DOHH2 (cell line): ENCODE measurements at regions not wholly inside any gene's neighbourhood (a gene's known extent, or its start where the extent isn't known, plus 50 kb on each side); places are given as distances from the start of the nearest gene placed in this dataset.

Source experiments
- H3F3A ChIP-seq: fragments of 200-600 bp; sonication (generic), shearing (Covaris generic); 2 replicates; pipeline ENCODE4 v1.6.0; 2016; ENCODE audit warnings: antibody characterized with exemption, mild to moderate bottlenecking; ENCODE audit not compliant: control insufficient read depth, insufficient read depth
- H3K27ac ChIP-seq: fragments of 200-600 bp; sonication (generic); 2 replicates; pipeline ENCODE4 v1.5.1; 2014; ENCODE audit warnings: low read depth, mild to moderate bottlenecking, low read length, moderate library complexity
- H3K27me3 ChIP-seq: fragments of 200-600 bp; sonication (generic); 2 replicates; pipeline ENCODE4 v1.6.1; 2014; ENCODE audit warnings: mild to moderate bottlenecking, low read length, mixed read lengths; ENCODE audit not compliant: control insufficient read depth
- H3K36me3 ChIP-seq: fragments of 200-600 bp; sonication (generic); 2 replicates; pipeline ENCODE4 v1.6.1; 2014; ENCODE audit warnings: mild to moderate bottlenecking, low read length, moderate library complexity, mixed read lengths; ENCODE audit not compliant: control insufficient read depth
- H3K4me1 ChIP-seq: fragments of 200-600 bp; sonication (generic); 2 replicates; pipeline ENCODE4 v1.6.1; 2014; ENCODE audit warnings: mild to moderate bottlenecking, low read length, mixed read lengths; ENCODE audit not compliant: control insufficient read depth
- H3K4me2 ChIP-seq: fragments of 200-600 bp; sonication (generic); 2 replicates; pipeline ENCODE4 v1.6.0; 2014; ENCODE audit warnings: mild to moderate bottlenecking, low read length, moderate library complexity
- H3K4me3 ChIP-seq: fragments of 200-600 bp; sonication (generic); 2 replicates; pipeline ENCODE4 v1.5.1; 2014; ENCODE audit warnings: mild to moderate bottlenecking, low read length, mixed read lengths
- H3K79me2 ChIP-seq: fragments of 200-600 bp; sonication (generic); 2 replicates; pipeline ENCODE4 v1.6.1; 2014; ENCODE audit warnings: mild to moderate bottlenecking, low read length, mixed read lengths; ENCODE audit not compliant: control insufficient read depth
- H3K9me2 ChIP-seq: fragments of 200-600 bp; sonication (generic); replicated peaks from 2 replicates; pipeline ENCODE4 v1.6.1; 2014; ENCODE audit warnings: mild to moderate bottlenecking, low read length, mixed read lengths; ENCODE audit not compliant: control insufficient read depth
- H3K9me3 ChIP-seq: fragments of 200-600 bp; sonication (generic); 2 replicates; pipeline ENCODE4 v1.6.1; 2014; ENCODE audit warnings: antibody characterized with exemption, low read length, mixed read lengths; ENCODE audit not compliant: control insufficient read depth, insufficient read depth
- H4K20me1 ChIP-seq: fragments of 200-600 bp; sonication (generic); 2 replicates; pipeline ENCODE4 v1.6.0; 2014; ENCODE audit warnings: low read depth, mild to moderate bottlenecking, antibody characterized with exemption, low read length, moderate library complexity; ENCODE audit not compliant: control insufficient read depth, insufficient read depth
- EZH2phosphoT487 ChIP-seq: fragments of 200-600 bp; sonication (generic); IDR thresholded peaks from 2 replicates; pipeline ENCODE4 v1.6.1; 2017; ENCODE audit warnings: borderline replicate concordance, mild to moderate bottlenecking, antibody characterized with exemption, low read length, moderate library complexity, mixed read lengths
- TF ChIP-seq, protein P1 (sequence below): fragments of 200-600 bp; sonication (generic); IDR thresholded peaks from one replicate; pipeline ENCODE4 v1.5.1; 2014; ENCODE audit warnings: antibody characterized with exemption, mild to moderate bottlenecking, low read depth, low read length; ENCODE audit not compliant: poor library complexity, severe bottlenecking

DNA sequence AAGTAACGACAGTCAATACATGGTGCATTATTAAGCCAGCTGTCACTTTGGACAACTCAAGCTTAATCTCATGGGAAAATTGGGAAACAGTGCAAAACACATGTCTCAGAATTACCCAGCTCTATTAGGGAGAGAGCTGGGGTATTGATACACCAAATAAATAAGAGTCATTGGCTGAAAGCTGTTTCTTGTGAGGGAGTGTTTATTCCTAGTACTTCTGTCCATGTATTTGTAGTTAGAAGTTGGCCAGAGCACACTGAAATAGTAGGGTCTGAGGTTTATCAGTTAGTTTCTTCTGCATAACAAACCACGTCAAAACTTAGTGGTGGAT, 192.0 kb upstream of the RALGAPA2 start:
- Histone ChIP-seq H3K27me3 (no peaks in the 10 kb centered on the region), H3K9me3 (no peaks in the 10 kb centered on the region), H3K79me2 (no peaks in the 10 kb centered on the region), H3K4me1 (no peaks in the 10 kb centered on the region), H4K20me1 (no peaks in the 10 kb centered on the region), H3F3A (no peaks in the 10 kb centered on the region), H3K4me3 (no peak overlapping the region), H3K36me3 (no peaks in the 10 kb centered on the region), H3K4me2 (no peak overlapping the region), H3K27ac (no peak overlapping the region), H3K9me2 (no peaks in the 10 kb centered on the region)
- TF ChIP-seq, protein P1, sequence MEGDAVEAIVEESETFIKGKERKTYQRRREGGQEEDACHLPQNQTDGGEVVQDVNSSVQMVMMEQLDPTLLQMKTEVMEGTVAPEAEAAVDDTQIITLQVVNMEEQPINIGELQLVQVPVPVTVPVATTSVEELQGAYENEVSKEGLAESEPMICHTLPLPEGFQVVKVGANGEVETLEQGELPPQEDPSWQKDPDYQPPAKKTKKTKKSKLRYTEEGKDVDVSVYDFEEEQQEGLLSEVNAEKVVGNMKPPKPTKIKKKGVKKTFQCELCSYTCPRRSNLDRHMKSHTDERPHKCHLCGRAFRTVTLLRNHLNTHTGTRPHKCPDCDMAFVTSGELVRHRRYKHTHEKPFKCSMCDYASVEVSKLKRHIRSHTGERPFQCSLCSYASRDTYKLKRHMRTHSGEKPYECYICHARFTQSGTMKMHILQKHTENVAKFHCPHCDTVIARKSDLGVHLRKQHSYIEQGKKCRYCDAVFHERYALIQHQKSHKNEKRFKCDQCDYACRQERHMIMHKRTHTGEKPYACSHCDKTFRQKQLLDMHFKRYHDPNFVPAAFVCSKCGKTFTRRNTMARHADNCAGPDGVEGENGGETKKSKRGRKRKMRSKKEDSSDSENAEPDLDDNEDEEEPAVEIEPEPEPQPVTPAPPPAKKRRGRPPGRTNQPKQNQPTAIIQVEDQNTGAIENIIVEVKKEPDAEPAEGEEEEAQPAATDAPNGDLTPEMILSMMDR: no peak
- no peak for TF ChIP-seq EZH2phosphoT487

GRCh38 chr20:20903773-20904500, 191.5 kb upstream of the RALGAPA2 start:
- H3K9me2 ChIP-seq: no peaks in the 10 kb centered on the region
- no peaks in the 10 kb centered on the region for H3F3A ChIP-seq
- no peaks in the 10 kb centered on the region for H3K9me3 ChIP-seq
- no peak overlapping the region for H3K27ac ChIP-seq
- H3K27me3 ChIP-seq: no peaks in the 10 kb centered on the region
- H3K4me3 ChIP-seq: no peak overlapping the region
- H3K36me3 ChIP-seq: no peaks in the 10 kb centered on the region
- TF ChIP-seq EZH2phosphoT487: no peak
- TF ChIP-seq, protein P1: no peak
- no peaks in the 10 kb centered on the region for H3K4me1 ChIP-seq
- no peaks in the 10 kb centered on the region for H4K20me1 ChIP-seq
- no peak overlapping the region for H3K4me2 ChIP-seq
- H3K79me2 ChIP-seq: no peaks in the 10 kb centered on the region

GRCh38 chr20:20897922-20898321, 185.5 kb upstream of the RALGAPA2 start:
- Histone ChIP-seq H3K27me3 (no peaks in the 10 kb centered on the region), H3K4me3 (no peak overlapping the region), H3K4me2 (no peak overlapping the region), H3K9me3 (no peaks in the 10 kb centered on the region), H3K36me3 (no peaks in the 10 kb centered on the region), H4K20me1 (no peaks in the 10 kb centered on the region), H3F3A (no peaks in the 10 kb centered on the region), H3K79me2 (no peaks in the 10 kb centered on the region), H3K4me1 (no peaks in the 10 kb centered on the region), H3K9me2 (no peaks in the 10 kb centered on the region), H3K27ac (no peak overlapping the region)
- no peak for TF ChIP-seq EZH2phosphoT487
- TF ChIP-seq, protein P1: no peak
